Heart left ventricle (tissue), 13 donors: ENCODE measurements at regions not wholly inside any gene's neighbourhood (a gene's known extent, or its start where the extent isn't known, plus 50 kb on each side); places are given as distances from the start of the nearest gene placed in this dataset.

Experiments
- CTCF ChIP-seq, 12 donors: fragments of 200-600 bp; sonication (generic) in 4 of 12; IDR thresholded peaks; one replicate each; pipeline versions ENCODE4 v1.5.0 to v1.8.0; 2018 to 2022; ENCODE audit warnings: antibody characterized with exemption in 12 of 12, mild to moderate bottlenecking in 5 of 12
- POLR2A ChIP-seq, 2 donors: fragments of 450-650 bp; IDR thresholded peaks; one replicate each; pipeline ENCODE4 v1.6.1; 2017; ENCODE audit warnings: antibody characterized with exemption in 2 of 2, mild to moderate bottlenecking in 2 of 2, moderate library complexity in 2 of 2
- donor health status: ischemic (EF 13 %, LVEDD 7.1; RV severe dilation, severe dysfunction).
- donor health status: DM: no; HTN: yes; CAD: no.
- donor health status: DM: no; HTN: no; CAD: no.
- donor health status: ischemic (EF 25% LVEDD 6.9; RV normal size, moderate dysfunction).
- donor health status: ischemic (EF 25% LVEDD 5.7; RV mildly dilated, moderate dysfunction).
- donor health status: ischemic (EF 35%, LVEDD 5.7; RV mildly dilated, moderate dysfunction).
- donor health status: nonischemic (EF 11% LVEDD 7.7; RV severe dilation, severe dysfunction).
- donor health status: DM: yes; HTN: yes; CAD: no.
- donor health status: PGD.
- donor health status: ischemic (EF 29% LVEDD 5.4; RV normal size, mild dysfunction).
- donor health status: nonischemic (EF 23%, LVEDD 6.1; RV moderate dilation, normal function).

- TF ChIP-seq POLR2A (IDR thresholded peaks at IDR 0.05), result no peak
- no peak for TF ChIP-seq CTCF (IDR thresholded peaks at IDR 0.05)
These were observed 108.1 kb upstream of the PRDM1 start for GRCh38 chr6:105977934-105978504.
